Ishikawa (cell line): ENCODE measurements at regions not wholly inside any gene's neighbourhood (a gene's known extent, or its start where the extent isn't known, plus 50 kb on each side); places are given as distances from the start of the nearest gene placed in this dataset.

Experiments used
- CEBPB ChIP-seq: IDR thresholded peaks from 2 replicates; pipeline ENCODE4 v1.6.1; 2012
- EGR1 ChIP-seq: IDR thresholded peaks from 2 replicates; pipeline ENCODE4 v1.6.1; 2012
- EP300 ChIP-seq: IDR thresholded peaks from 2 replicates; pipeline ENCODE4 v1.6.1; 2012; ENCODE audit warnings: borderline replicate concordance
- REST ChIP-seq: IDR thresholded peaks from 2 replicates; pipeline ENCODE4 v1.6.1; 2012; ENCODE audit warnings: low read depth, mild to moderate bottlenecking
- TAF1 ChIP-seq: IDR thresholded peaks from 2 replicates; pipeline ENCODE4 v1.6.1; 2012; ENCODE audit warnings: low read depth, mild to moderate bottlenecking
- TEAD4 ChIP-seq: IDR thresholded peaks from 2 replicates; pipeline ENCODE4 v1.6.1; 2012

DNA sequence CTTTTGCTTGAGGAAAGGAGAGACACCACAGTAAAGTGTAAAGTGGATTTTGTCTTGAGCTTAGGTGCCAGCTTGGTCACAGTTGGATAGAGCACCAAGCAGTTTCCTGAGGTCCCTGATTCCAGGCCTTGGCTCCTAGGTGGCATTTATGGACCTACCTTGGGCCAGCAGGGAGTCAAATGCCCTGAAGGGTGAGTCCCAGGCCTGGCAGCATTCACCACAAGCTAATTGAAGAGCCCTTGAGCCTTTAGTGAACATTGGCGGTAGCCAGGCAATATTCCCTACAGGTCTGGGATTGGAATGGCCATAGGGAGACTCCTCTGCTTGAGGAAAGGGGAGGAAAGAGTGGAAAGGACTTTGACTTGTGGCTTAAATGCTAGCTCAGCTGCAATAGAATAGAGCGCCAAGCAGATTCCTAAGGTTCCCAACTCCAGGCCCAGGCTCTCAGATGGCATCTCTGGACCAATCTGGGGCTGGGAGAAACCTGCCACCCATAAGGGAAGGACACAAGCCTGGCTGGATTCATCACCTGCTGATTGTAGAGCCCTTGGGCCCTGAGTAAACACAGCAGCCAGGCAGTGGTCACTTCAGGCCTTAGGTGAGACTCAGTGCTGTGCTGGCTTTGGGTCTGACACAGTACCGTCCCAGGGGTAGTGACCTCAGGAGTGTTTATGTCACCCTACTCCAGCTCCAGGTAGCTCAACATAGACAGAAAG lies 137.5 kb upstream of the OTOS start:
- TF ChIP-seq TEAD4 (no peak), EP300 (no peak), CEBPB (no peak), EGR1 (no peak), REST (no peak), TAF1 (no peak)
